ENCODE measurements at regions not wholly inside any gene's neighbourhood (a gene's known extent, or its start where the extent isn't known, plus 50 kb on each side); places are given as distances from the start of the nearest gene placed in this dataset.

DNA sequence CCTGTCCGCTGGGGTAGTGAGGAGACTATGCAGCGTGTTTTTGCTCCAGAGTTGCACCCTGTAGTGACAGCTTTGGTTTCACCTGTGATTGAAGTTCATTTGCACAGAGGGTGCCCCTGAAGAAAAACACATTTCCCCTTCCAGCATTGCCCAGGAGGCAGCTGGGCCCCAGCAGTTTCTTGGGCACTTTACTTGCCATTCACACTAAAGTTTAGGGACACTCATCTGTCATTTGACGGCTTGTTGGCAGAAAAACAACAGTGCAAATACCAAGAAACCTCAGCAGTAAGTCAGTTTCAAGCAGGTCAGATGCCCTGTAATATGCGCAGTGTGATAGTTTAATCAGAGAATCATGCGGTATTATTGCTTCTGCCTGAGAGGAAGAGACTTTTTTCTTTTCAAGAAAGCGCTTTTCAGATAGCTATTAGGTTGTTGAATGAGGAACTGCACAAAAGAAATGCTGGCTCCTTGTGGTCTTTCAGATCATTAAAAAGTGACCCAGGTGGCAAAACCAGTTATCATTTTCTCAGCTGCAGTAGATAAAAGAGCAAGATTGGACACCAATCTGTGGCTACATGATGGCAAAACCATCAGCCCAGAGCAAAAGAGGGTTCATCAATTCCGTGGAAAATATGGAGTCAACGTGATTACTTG lies 136.2 kb upstream of the PUM3 start:
- no peak for TF ChIP-seq POLR2A (IDR thresholded peaks at IDR 0.05)
- TF ChIP-seq, protein P1, sequence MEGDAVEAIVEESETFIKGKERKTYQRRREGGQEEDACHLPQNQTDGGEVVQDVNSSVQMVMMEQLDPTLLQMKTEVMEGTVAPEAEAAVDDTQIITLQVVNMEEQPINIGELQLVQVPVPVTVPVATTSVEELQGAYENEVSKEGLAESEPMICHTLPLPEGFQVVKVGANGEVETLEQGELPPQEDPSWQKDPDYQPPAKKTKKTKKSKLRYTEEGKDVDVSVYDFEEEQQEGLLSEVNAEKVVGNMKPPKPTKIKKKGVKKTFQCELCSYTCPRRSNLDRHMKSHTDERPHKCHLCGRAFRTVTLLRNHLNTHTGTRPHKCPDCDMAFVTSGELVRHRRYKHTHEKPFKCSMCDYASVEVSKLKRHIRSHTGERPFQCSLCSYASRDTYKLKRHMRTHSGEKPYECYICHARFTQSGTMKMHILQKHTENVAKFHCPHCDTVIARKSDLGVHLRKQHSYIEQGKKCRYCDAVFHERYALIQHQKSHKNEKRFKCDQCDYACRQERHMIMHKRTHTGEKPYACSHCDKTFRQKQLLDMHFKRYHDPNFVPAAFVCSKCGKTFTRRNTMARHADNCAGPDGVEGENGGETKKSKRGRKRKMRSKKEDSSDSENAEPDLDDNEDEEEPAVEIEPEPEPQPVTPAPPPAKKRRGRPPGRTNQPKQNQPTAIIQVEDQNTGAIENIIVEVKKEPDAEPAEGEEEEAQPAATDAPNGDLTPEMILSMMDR (IDR thresholded peaks at IDR 0.05): no peak

Measured in testis (tissue), 2 donors.